Adrenal gland (tissue), 9 donors: ENCODE measurements at regions not wholly inside any gene's neighbourhood (a gene's known extent, or its start where the extent isn't known, plus 50 kb on each side); places are given as distances from the start of the nearest gene placed in this dataset.

Experiments
- DNase-seq, 7 donors: peaks; one replicate each; pipeline ENCODE4 v3.0.0-alpha.2; 2019 to 2020
- H3K27ac ChIP-seq, 5 donors: fragments of 200-600 bp; sonication (generic) in 4 of 5; 1 replicate in 3 of 5; 2 replicates in 2 of 5; pipeline versions ENCODE4 v1.5.1 to v1.8.0; 2016 to 2020; ENCODE audit warnings: mild to moderate bottlenecking in 1 of 5
- H3K27me3 ChIP-seq: fragments of 200-600 bp; 2 replicates; pipeline ENCODE4 v1.8.0; 2021
- H3K36me3 ChIP-seq, 2 donors: fragments of 200-600 bp; replicated peaks in 1 of 2; 1 replicate in 1 of 2; 2 replicates in 1 of 2; pipeline versions ENCODE4 v1.5.1 to v1.8.0; 2018 to 2022
- H3K4me1 ChIP-seq, 2 donors: fragments of 200-600 bp; replicated peaks in 1 of 2; 1 replicate in 1 of 2; 2 replicates in 1 of 2; pipeline versions ENCODE4 v1.5.1 to v1.8.0; 2018 to 2021
- H3K4me3 ChIP-seq, 4 donors: fragments of 200-600 bp; sonication (generic) in 3 of 4; one replicate each; pipeline ENCODE4 v1.5.1; 2016 to 2018
- H3K9me3 ChIP-seq, 3 donors: fragments of 200-600 bp; sonication (generic) in 1 of 3; replicated peaks in 1 of 3; 1 replicate in 2 of 3; 2 replicates in 1 of 3; pipeline versions ENCODE4 v1.5.1 to v1.8.0; 2016 to 2021
- CTCF ChIP-seq, 6 experiments: fragments of 450-650 bp in 4 of 6; fragments of 200-600 bp in 2 of 6; sonication (generic) in 1 of 6; IDR thresholded peaks; 1 replicate in 5 of 6; 2 replicates in 1 of 6; pipeline versions ENCODE4 v1.5.1 to v1.8.0; 2016 to 2021; ENCODE audit warnings: antibody characterized with exemption in 6 of 6, mild to moderate bottlenecking in 2 of 6, moderate library complexity in 1 of 6
- POLR2A ChIP-seq, 2 donors: fragments of 450-650 bp; IDR thresholded peaks; one replicate each; pipeline ENCODE4 v1.6.1; 2017; ENCODE audit warnings: antibody characterized with exemption in 2 of 2, mild to moderate bottlenecking in 2 of 2, moderate library complexity in 1 of 2
- WGBS, 4 donors: extraction: QIAGEN DNeasy Blood & Tissue Kit in 2 of 4; methylation state at CpG; one replicate each; pipeline versions ENCODE4 v1.1.5 to v1.1.7; 2013 to 2017; 5-methylcytosine and 5-hydroxymethylcytosine counted together
- intact Hi-C, 2 donors: fragments of 100-400 bp; cut with DNase I; formaldehyde crosslinking; loops; one replicate each; pipeline versions ENCODE4 v1.14.1 to v1.15.0; 2022 to 2023
- donor health status: healthy with polysubstance abuse.
- donor health status: Bipolar disorder and iron deficiency.
- donor health status: DM: yes; HTN: yes; CAD: no.
- donor health status: DM: no; HTN: no; CAD: no.
- donor health status: DM: no; HTN: no; CAD: no.

GRCh38 chr4:156238171-156238570 is 284.5 kb upstream of the CTSO start:
- WGBS, 4 donors, result 70 to 79% (median 73%) methylated on average over 3 of the region's 3 CpGs
- H3K4me1 ChIP-seq, result no peaks in the 10 kb centered on the region
- intact Hi-C loops, result no loop called here
- no peak overlapping the region for H3K4me3 ChIP-seq
- TF ChIP-seq CTCF (IDR thresholded peaks at IDR 0.05) (no peak), POLR2A (IDR thresholded peaks at IDR 0.05) (no peak)
- H3K27me3 ChIP-seq, result no peaks in the 10 kb centered on the region
- no peak overlapping the region for H3K27ac ChIP-seq
- H3K9me3 ChIP-seq, result no peaks in the 10 kb centered on the region
- H3K36me3 ChIP-seq, result no peaks in the 10 kb centered on the region
- DNase-seq, result no peak

- DNase-seq, result no peak
- no peak overlapping the region for H3K4me3 ChIP-seq
- H3K4me1 ChIP-seq, result no peaks in the 10 kb centered on the region
- H3K27ac ChIP-seq, result no peak overlapping the region
- 66 to 74% (median 69%) methylated on average over 11 of the region's 11 CpGs for WGBS, 4 donors
- H3K9me3 ChIP-seq, result no peaks in the 10 kb centered on the region
- no peaks in the 10 kb centered on the region for H3K27me3 ChIP-seq
- no peaks in the 10 kb centered on the region for H3K36me3 ChIP-seq
- TF ChIP-seq POLR2A (IDR thresholded peaks at IDR 0.05) (no peak), CTCF (IDR thresholded peaks at IDR 0.05) (no peak)
- intact Hi-C loops, result no loop called here
These were observed 283.6 kb upstream of the CTSO start for GRCh38 chr4:156237231-156237630.

GRCh38 chr4:156230176-156230575 is 276.5 kb upstream of the CTSO start:
- 55 to 75% (median 62%) methylated on average over 1 of the region's 1 CpG for WGBS, 4 donors
- intact Hi-C loops, result no loop called here
- H3K27me3 ChIP-seq, result no peaks in the 10 kb centered on the region

GRCh38 chr4:156228676-156229075 is 275.0 kb upstream of the CTSO start:
- TF ChIP-seq CTCF (IDR thresholded peaks at IDR 0.05), result no peak
- no peak for TF ChIP-seq POLR2A (IDR thresholded peaks at IDR 0.05)
- Histone ChIP-seq H3K9me3 (no peaks in the 10 kb centered on the region), H3K36me3 (no peaks in the 10 kb centered on the region), H3K4me3 (no peak overlapping the region), H3K27ac (no peak overlapping the region), H3K4me1 (no peaks in the 10 kb centered on the region), H3K27me3 (no peaks in the 10 kb centered on the region)
- intact Hi-C loops, result no loop called here
- WGBS, 4 donors, result 62 to 80% (median 76%) methylated on average over 3 of the region's 3 CpGs
- no peak for DNase-seq

More at GRCh38 chr4:156230176-156230575, 276.5 kb upstream of the CTSO start:
- DNase-seq, result no peak
- Histone ChIP-seq H3K9me3 (no peaks in the 10 kb centered on the region), H3K4me1 (no peaks in the 10 kb centered on the region), H3K27ac (no peak overlapping the region), H3K4me3 (no peak overlapping the region), H3K36me3 (no peaks in the 10 kb centered on the region)
- TF ChIP-seq POLR2A (IDR thresholded peaks at IDR 0.05) (no peak), CTCF (IDR thresholded peaks at IDR 0.05) (no peak)
